Panc1 (cell line): ENCODE measurements at regions not wholly inside any gene's neighbourhood (a gene's known extent, or its start where the extent isn't known, plus 50 kb on each side); places are given as distances from the start of the nearest gene placed in this dataset.

Experiments
- ATAC-seq: fragments of 200-7000 bp; cut with Tn5 transposase; 2 replicates; pipeline ENCODE4 v1.9.1; 2020; ENCODE audit warnings: mild to moderate bottlenecking, moderate library complexity
- BruUV-seq: library from RNA; stranded (reverse); fragments of 400-500 nt; replicated peaks from 2 replicates; lab custom pipeline; 2021; lab: Mats Ljungman, UMichigan
- CTCF ChIA-PET: fragments of 300-600 bp; sonication (Branson Sonifier 250); formaldehyde crosslinking; loops from one replicate; lab custom pipeline; 2022; ENCODE audit warnings: antibody characterized with exemption; lab: Charles Lee
- POLR2A ChIA-PET: fragments of 300-600 bp; sonication (Branson Sonifier 250); formaldehyde crosslinking; loops from one replicate; lab custom pipeline; 2022; ENCODE audit warnings: antibody characterized with exemption; lab: Charles Lee
- DNase-seq: peaks from one replicate; pipeline ENCODE4 v3.0.0-alpha.2; 2010; ENCODE audit warnings: low read depth, low spot score
- H3K27ac ChIP-seq: 2 replicates; pipeline ENCODE4 v1.5.1; 2011; ENCODE audit warnings: mild to moderate bottlenecking, low read length, inconsistent platforms
- H3K27me3 ChIP-seq: fragments of 200-500 bp; sonication (Bioruptor generic); 2 replicates; pipeline ENCODE4 v1.6.0; 2014; ENCODE audit warnings: low read length, inconsistent platforms; ENCODE audit not compliant: control insufficient read depth, insufficient read depth
- H3K36me3 ChIP-seq: fragments of 200-500 bp; sonication (Bioruptor generic); 2 replicates; pipeline ENCODE4 v1.5.1; 2014; ENCODE audit warnings: inconsistent platforms, mild to moderate bottlenecking, low read length, moderate library complexity; ENCODE audit not compliant: control insufficient read depth, insufficient read depth
- H3K4me1 ChIP-seq: 2 replicates; pipeline ENCODE4 v1.5.1; 2011; ENCODE audit warnings: inconsistent platforms, mild to moderate bottlenecking, low read length, moderate library complexity; ENCODE audit not compliant: control insufficient read depth, insufficient read depth
- H3K4me3 ChIP-seq, 2 experiments: 2 replicates each; pipeline ENCODE4 v1.5.1; 2011 to 2012; ENCODE audit warnings: low read depth in 2 of 2, low read length in 2 of 2, mild to moderate bottlenecking in 2 of 2, inconsistent platforms in 1 of 2, moderate library complexity in 1 of 2
- H3K9me3 ChIP-seq: fragments of 200-500 bp; sonication (Bioruptor generic); 2 replicates; pipeline ENCODE4 v1.5.1; 2014; ENCODE audit warnings: low read depth, mild to moderate bottlenecking, inconsistent platforms, low read length, moderate library complexity; ENCODE audit not compliant: control insufficient read depth, insufficient read depth
- CTCF ChIP-seq: fragments of 450-650 bp; IDR thresholded peaks from 2 replicates; pipeline ENCODE4 v1.5.1; 2017; ENCODE audit warnings: mild to moderate bottlenecking
- POLR2AphosphoS5 ChIP-seq: IDR thresholded peaks from 2 replicates; pipeline ENCODE4 v1.6.1; 2012; ENCODE audit warnings: mild to moderate bottlenecking, low read depth, low read length, moderate library complexity
- REST ChIP-seq, 2 experiments: IDR thresholded peaks; 2 replicates each; pipeline ENCODE4 v1.6.1; 2011 to 2012; ENCODE audit warnings: low read depth in 2 of 2, control low read depth in 1 of 2, low read length in 1 of 2, mild to moderate bottlenecking in 1 of 2, moderate library complexity in 1 of 2; ENCODE audit not compliant: insufficient read depth in 1 of 2
- SIN3A ChIP-seq: IDR thresholded peaks from 2 replicates; pipeline ENCODE4 v1.6.1; 2012; ENCODE audit warnings: low read depth, mild to moderate bottlenecking, low read length, moderate library complexity, borderline replicate concordance; ENCODE audit not compliant: insufficient read depth
- TCF7L2 ChIP-seq: IDR thresholded peaks from 2 replicates; pipeline ENCODE4 v1.6.1; 2011; ENCODE audit warnings: mild to moderate bottlenecking, low read depth, low read length, inconsistent platforms
- in situ Hi-C: cut with HindIII; loops from 2 replicates; pipeline ENCODE4 v1.10.0; 2016; ENCODE audit warnings: low sequenced_read_pairs, low pct_unique_long_range_greater_than_20kb
- intact Hi-C: fragments of 100-400 bp; cut with micrococcal nuclease; formaldehyde crosslinking; loops from one replicate; pipeline ENCODE4 v1.10.0; 2022; ENCODE audit not compliant: unreplicated experiment

- H3K4me3 ChIP-seq, result no peak overlapping the region
- no peaks in the 10 kb centered on the region for H3K27me3 ChIP-seq
- DNase-seq (no peak), ATAC-seq (no peak)
- no peaks in the 10 kb centered on the region for H3K4me1 ChIP-seq
- TF ChIP-seq CTCF (no peak), POLR2AphosphoS5 (no peak), REST (IDR thresholded peaks at IDR 0.05; ENCODE audit: insufficient read depth in 1 of 2, low read depth in 2 of 2, low read length in 1 of 2) (no peak), SIN3A (no peak), TCF7L2 (no peak)
- ChIA-PET CTCF (interaction anchor here (0.8 kb wide), 1 partner anchor 43 kb away, joined by 3 read pairs; no protein-coding TSS in a partner anchor), POLR2A (no interaction called here)
- intact Hi-C loops (no loop called here), in situ Hi-C loops (no loop called here)
- H3K9me3 ChIP-seq, result no peaks in the 10 kb centered on the region
- no peak overlapping the region for H3K27ac ChIP-seq
- BruUV-seq, result no TSS peak
- no peaks in the 10 kb centered on the region for H3K36me3 ChIP-seq
These were observed 95.5 kb upstream of the DPPA4 start for GRCh38 chr3:109432833-109433232.

GRCh38 chr3:109430911-109431563 lies 93.7 kb upstream of the DPPA4 start:
- TF ChIP-seq CTCF (no peak), SIN3A (no peak), TCF7L2 (no peak), REST (IDR thresholded peaks at IDR 0.05; ENCODE audit: insufficient read depth in 1 of 2, low read depth in 2 of 2, low read length in 1 of 2) (no peak)
- no peak overlapping the region for H3K27ac ChIP-seq
- no TSS peak for BruUV-seq
- ATAC-seq, result no peak
- no peak overlapping the region for H3K4me3 ChIP-seq
- DNase-seq, result no peak
- H3K36me3 ChIP-seq, result no peaks in the 10 kb centered on the region
- ChIA-PET POLR2A (no interaction called here), CTCF (no interaction called here)
- no peaks in the 10 kb centered on the region for H3K9me3 ChIP-seq
- in situ Hi-C loops, result no loop called here
- H3K4me1 ChIP-seq, result no peaks in the 10 kb centered on the region
- no peaks in the 10 kb centered on the region for H3K27me3 ChIP-seq
- intact Hi-C loops, result no loop called here
